GM21423 (cell line): ENCODE measurements at regions not wholly inside any gene's neighbourhood (a gene's known extent, or its start where the extent isn't known, plus 50 kb on each side); places are given as distances from the start of the nearest gene placed in this dataset.

ENCODE experiments used
- ATAC-seq: cut with Tn5 transposase; IDR thresholded peaks from one replicate; pipeline ENCODE4 v1.9.1; 2021; ENCODE audit warnings: mild to moderate bottlenecking, moderate library complexity; ENCODE audit not compliant: unreplicated experiment

GRCh38 chr13:107020393-107020792, 452.5 kb upstream of the ARGLU1 start:
- no peak for ATAC-seq

GRCh38 chr13:107018285-107018684, 450.3 kb upstream of the ARGLU1 start:
- no peak for ATAC-seq

- no peak for ATAC-seq
These were observed 438.7 kb upstream of the ARGLU1 start for GRCh38 chr13:107006661-107007060.

DNA sequence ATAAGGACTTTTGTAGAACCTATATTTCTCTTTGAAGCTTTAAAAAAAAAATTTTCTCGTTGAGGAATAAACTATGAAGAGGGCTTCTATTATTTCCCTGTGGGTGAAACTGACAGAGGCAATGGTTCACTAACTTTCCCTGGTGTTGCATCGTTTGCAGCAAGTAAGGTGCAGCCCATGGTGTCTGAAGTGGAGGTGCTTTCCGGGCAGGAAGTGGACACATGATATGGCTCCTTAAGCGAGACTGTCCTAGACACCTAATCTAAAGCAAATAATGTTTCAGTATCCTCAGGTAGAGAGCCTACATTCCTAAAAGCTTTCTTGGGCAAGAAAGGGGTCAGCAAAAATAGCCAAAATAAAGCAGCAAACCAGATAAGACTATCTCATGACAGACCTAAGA, 437.6 kb upstream of the ARGLU1 start:
- ATAC-seq = no peak

DNA sequence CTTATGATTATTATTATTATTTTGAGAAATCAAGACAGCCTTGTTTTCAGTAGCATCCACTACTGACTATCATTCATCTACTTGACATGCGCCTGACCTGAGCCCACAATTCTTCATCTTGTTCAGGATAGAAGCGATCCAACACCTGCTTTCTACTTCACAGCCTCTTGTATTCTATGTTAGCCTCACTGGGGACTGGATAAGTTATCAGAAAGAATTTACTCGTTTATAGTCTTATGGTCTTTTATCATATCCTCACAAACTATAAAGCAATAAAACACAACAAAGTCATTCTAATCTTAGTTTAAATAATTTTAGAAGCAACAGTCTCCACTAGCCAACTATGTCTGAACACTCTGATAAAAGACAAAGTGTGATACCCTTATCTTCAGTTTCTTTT, 436.0 kb upstream of the ARGLU1 start:
- no peak for ATAC-seq

DNA sequence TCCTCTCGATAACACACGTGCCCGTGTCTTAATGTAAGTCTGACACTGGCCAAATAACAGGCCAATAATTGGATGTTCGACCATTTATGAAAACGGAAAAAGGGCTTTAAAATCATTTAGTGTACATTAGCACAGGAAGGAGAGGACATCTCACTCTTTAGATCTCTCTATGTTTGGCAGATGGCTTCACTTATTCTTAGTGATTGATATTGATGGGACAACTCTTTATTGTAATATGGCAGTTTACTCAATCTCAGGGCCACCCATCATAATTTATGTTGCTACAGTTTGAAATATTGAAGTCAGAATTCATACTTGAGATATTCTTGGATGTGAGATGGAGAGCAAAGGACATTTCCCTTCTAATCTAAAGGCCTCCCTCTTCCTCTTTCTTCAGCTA, 430.7 kb upstream of the ARGLU1 start:
- no peak for ATAC-seq

DNA sequence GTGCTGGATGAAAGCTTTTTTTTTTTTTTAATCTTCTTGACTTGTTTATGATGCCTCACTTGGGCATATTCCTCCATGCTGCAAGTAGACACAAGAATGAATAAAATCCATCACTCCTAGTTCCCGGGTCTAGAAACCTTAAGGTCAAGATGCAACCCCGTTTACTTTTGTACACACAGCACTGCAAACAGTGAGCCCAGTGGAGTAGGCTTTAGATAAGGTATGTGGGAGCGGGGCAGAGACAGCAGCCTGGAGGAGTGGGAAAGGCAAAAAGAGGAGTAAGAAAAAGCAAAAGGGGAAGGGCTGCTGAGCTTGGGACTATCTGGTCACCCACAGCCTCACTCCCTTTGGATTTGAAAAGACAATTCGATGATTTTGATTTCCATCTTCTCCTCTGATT, 429.8 kb upstream of the ARGLU1 start:
- ATAC-seq = no peak

DNA sequence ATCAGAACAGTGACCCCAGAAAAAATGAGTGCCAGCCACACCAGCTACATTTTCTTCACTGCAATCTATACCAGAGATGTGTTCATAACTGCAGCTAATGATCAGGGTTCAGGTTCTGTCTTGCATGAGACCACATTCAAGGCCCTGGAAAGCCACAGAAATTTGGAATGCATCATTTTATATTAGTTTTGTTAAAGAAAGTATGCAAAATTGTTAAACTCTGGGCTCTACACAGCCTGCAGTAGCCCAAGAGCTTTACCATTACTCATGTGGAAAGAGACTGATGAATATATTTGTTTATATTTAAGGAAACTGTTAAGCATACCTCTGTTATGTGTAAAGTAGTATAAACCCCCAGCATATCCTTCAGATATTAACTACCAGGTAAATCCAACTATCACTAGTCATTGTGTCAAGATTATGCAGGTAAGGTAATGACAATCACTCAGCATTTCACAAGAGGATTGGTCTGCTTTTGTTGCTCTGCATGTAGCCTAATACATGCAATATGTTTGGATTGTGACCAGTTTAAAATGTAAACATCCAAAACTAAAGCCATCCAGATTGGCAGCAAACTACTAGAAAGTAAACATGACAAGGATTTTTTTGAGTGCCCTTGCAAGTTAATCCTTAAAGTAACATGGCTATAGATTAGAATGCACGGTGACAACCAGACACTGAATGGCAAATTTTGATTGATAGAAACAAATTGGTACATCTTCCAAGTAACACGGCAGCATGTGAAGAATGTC, 429.1 kb upstream of the ARGLU1 start:
- ATAC-seq = no peak

DNA sequence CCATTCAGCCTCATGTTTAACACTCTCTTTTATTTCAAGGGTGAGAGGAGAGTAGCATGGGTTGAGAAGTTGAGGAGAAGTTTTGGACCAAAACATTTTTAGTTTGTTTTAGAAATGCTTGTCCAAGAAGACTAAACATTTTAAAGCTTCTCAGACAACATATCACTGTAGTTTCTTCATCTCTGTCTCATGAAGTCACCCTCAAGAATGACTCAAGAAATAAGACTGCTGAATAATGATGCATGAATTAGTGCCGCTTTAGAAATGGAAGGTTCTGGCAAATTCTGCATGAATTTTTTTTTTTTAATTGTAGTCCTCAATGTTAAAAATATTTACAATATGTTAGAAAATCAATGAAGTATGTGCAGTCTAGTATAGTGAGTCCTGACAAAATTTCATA, 422.7 kb upstream of the ARGLU1 start:
- no peak for ATAC-seq

DNA sequence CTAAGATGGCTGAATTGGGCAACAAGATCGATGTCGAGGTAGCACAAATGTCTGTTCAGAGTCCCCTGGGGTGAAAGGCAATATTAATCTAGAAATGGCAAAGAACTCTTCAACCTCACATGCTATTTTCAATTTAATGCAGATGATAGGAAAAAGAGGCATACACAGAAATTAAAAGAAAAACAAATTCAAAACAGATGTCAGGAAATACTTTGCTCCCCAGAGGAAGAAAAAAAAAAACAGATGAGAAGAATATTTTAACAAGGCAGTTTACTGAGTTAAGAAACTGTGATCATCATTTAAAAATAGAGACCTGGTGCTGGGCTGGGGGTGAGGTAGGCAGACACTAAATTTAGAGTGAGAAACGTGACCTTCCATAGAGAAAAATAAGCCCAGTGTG, 421.9 kb upstream of the ARGLU1 start:
- no peak for ATAC-seq

DNA sequence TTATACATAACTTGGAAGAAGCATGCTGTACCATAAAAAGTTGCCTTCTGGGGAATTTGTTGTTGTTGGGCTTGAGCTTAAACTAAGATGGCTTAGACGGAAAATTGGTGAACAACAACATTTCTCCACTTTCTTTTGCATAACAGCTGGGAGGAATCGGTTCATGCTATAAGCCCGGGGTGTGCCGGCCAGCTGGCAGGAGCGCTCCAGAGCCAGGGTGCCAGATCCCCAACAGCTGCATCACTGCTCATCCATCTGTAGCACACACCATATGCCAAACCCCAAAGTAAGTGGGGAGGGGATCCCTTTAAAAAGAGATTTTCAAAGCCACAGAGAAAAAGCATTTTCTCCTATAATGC, 419.5 kb upstream of the ARGLU1 start:
- ATAC-seq = no peak

DNA sequence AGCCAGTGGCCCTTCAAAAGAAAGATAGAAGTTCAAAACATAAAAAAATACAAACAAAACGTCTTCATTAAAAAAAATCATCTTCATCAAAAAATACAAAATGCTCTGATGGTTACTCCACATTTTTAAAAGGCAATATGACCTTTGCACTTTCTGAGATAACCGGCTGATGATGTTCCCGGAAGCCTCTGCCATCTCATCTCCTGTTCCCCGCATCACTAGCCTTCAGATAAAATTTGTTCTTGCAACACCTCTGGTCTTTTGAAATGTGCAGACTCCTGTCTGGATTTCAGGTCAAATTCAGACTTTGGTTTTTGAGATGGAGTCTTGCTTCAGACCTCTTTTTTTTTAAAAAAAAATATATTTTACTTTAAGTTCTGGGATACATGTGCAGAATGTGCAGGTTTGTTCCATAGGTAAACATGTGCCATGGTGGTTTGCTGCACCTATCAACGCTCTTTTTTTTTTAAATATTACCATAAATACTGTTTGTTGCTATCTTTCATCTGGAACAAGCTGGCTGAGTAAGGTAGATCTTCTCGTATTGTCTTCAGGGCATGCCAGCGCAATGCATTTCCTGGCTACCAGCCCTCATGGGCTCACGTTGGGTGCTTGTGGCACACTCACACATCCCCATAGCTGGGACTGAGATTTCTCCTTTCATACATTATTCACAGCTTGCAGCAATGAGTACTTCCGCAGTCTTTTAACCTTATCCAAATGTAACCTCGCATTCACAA, 418.9 kb upstream of the ARGLU1 start:
- ATAC-seq = no peak

GRCh38 chr13:106986033-106986484, 418.1 kb upstream of the ARGLU1 start:
- no peak for ATAC-seq

DNA sequence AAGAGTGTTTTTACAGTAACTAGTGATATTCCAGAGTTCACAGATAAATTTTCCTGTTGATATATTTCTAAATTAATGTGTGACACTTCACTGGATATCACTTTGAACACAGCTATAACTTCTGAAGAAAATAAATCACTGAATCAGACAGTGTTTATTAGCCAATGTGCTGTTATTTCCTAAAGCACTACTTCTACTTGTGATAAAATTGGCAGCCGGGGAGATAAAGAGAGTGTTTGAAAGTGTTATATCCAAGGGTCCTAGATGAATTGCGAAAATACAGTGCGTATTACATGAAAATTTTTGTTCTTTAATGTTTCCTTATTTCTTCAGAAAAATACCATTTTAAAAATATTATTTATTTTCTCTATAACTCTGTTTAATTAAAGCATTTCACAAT, 417.5 kb upstream of the ARGLU1 start:
- ATAC-seq = no peak

DNA sequence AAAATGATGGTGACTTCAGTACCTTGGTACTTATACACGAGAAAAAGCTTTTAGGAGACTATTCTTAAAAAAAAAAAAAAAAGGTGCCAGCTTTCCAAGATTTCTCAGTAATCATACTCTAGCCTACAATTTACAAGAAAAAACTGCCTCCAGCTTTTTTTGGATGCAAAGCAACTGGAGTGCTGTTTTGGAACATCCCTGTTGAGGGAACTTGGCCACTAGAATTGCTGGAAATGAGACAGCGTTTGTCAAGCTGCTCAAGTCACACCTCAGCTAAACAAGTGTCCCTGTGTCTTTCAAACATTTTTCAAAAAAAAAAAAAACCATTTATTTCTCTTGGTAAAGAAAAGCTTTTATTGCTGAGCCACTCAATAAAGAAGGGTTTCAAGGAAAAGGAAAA, 413.1 kb upstream of the ARGLU1 start:
- ATAC-seq = no peak

- ATAC-seq = no peak
These were observed 399.5 kb upstream of the ARGLU1 start for GRCh38 chr13:106967391-106967790.

- no peak for ATAC-seq
These were observed 395.2 kb upstream of the ARGLU1 start for GRCh38 chr13:106963151-106963550.

- ATAC-seq = no peak
These were observed 393.7 kb upstream of the ARGLU1 start for GRCh38 chr13:106961651-106962050.

DNA sequence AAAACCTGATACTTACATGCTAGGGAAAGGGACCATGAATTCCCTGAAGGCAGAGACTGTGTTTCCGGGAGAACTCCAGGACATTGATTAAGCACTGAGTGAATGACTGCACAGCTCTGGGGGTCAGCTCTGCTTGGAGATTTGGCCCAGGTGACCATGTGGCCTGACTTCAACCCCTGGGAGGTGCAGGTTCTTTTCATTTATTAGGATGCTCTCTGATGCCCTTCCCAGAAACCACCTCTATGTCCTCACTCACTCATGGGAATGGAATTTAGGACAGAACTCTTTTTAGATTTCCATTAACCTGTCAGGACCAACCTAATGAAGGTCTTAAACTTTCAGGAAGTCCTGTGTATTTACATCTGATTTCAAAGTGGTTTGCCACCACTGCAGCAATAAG, 393.3 kb upstream of the ARGLU1 start:
- ATAC-seq = no peak

- no peak for ATAC-seq
These were observed 390.7 kb upstream of the ARGLU1 start for GRCh38 chr13:106958621-106959048.

DNA sequence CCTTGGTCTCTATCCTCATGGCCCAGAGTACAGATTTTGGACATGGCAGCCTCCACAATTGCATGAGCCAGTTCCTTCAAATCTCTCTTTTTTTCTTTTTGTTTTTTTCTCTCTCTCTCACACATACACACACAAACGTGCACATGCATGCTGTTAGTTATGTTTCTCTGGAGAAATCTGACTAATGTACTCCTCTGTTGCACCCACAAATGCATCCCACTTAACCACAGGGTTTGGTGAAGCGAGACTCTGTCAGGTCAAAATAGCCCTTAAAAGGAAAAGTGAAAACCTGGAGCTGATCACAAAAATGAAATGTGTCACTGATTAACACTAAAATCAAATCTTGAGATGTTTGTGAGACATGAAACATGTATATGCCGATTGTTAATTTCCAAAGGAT, 374.6 kb upstream of the ARGLU1 start:
- ATAC-seq = peak; percentile 64

GRCh38 chr13:106941779-106942178, 373.8 kb upstream of the ARGLU1 start:
- ATAC-seq = no peak

DNA sequence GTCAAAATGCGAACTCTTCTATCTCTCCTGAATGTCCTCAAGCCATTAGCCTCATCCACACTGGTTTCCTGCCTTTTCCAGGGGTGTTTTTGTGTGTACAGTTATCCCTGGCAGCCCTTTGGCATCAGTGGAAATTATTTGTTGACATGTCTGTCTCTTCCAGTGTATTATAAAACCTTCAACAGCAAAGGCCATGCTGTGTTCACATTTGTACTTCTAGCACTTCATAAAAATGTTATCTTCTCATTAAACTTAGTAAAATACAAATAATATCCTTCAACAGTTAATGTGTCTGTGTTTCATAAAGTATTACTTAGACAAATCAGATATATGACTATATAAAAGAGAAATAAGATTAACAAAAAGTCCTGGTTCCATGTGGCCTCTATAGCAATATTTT, 359.5 kb upstream of the ARGLU1 start:
- ATAC-seq = no peak
